HCT116 (cell line): ENCODE measurements at regions not wholly inside any gene's neighbourhood (a gene's known extent, or its start where the extent isn't known, plus 50 kb on each side); places are given as distances from the start of the nearest gene placed in this dataset.

Experiments used
- ATAC-seq: fragments of 200-7000 bp; cut with Tn5 transposase; 2 replicates; pipeline ENCODE4 v1.9.1; 2020; ENCODE audit warnings: mild to moderate bottlenecking, moderate library complexity
- BruUV-seq: library from RNA; stranded (reverse); fragments of 400-500 nt; replicated peaks from 2 replicates; lab custom pipeline; 2021; lab: Mats Ljungman, UMichigan
- CTCF ChIA-PET: fragments of 300-600 bp; sonication (Branson Sonifier 250); formaldehyde crosslinking; loops from one replicate; lab custom pipeline; 2021; ENCODE audit warnings: antibody characterized with exemption; lab: Charles Lee
- POLR2A ChIA-PET: fragments of 300-600, 350-600 bp; sonication (Branson Sonifier 250); formaldehyde crosslinking; loops from one replicate; lab custom pipeline; 2021; ENCODE audit warnings: antibody characterized with exemption; lab: Charles Lee
- RAD21 ChIA-PET, 2 experiments: fragments of 300-600 bp; sonication (Branson Sonifier 250); formaldehyde crosslinking; loops; one replicate each; lab custom pipeline; 2023; ENCODE audit warnings: low total read pairs in 2 of 2; ENCODE audit not compliant: uncharacterized antibody in 2 of 2, unreplicated experiment in 2 of 2, low non-redundant PET in 1 of 2; lab: Charles Lee
- DNase-seq: peaks from one replicate; pipeline ENCODE4 v3.0.0-alpha.2; 2010; ENCODE audit warnings: low read depth, low spot score
- H2AFZ ChIP-seq: fragments of 200-600 bp; shearing (Covaris generic), sonication (generic); 2 replicates; pipeline ENCODE4 v1.6.1; 2017; ENCODE audit warnings: low read depth, mixed run types, mixed read lengths, antibody characterized with exemption, low read length; ENCODE audit not compliant: poor library complexity, severe bottlenecking
- H3K27ac ChIP-seq: 2 replicates; pipeline ENCODE4 v1.5.1; 2012; ENCODE audit warnings: low read depth, low read length
- H3K27me3 ChIP-seq: fragments of 200-600 bp; sonication (generic); 2 replicates; pipeline ENCODE4 v1.6.1; 2016; ENCODE audit warnings: mixed run types, low read length, mixed read lengths; ENCODE audit not compliant: insufficient read depth
- H3K36me3 ChIP-seq, 2 experiments: fragments of 200-500 bp in 1 of 2; fragments of 200-600 bp in 1 of 2; sonication (Bioruptor generic) in 1 of 2; sonication (generic) in 1 of 2; 2 replicates each; pipeline versions ENCODE4 v1.5.1 to v1.6.1; 2014 to 2016; ENCODE audit warnings: low read length in 2 of 2, inconsistent platforms in 1 of 2, mixed read lengths in 1 of 2, mixed run types in 1 of 2; ENCODE audit not compliant: insufficient read depth in 2 of 2, control insufficient read depth in 1 of 2
- H3K4me1 ChIP-seq, 2 experiments: fragments of 200-600 bp in 1 of 2; sonication (generic) in 1 of 2; 2 replicates each; pipeline versions ENCODE4 v1.5.1 to v1.6.1; 2012 to 2017; ENCODE audit warnings: low read length in 2 of 2, inconsistent platforms in 1 of 2, mild to moderate bottlenecking in 1 of 2, mixed read lengths in 1 of 2, mixed run types in 1 of 2, moderate library complexity in 1 of 2; ENCODE audit not compliant: insufficient read depth in 2 of 2, control insufficient read depth in 1 of 2
- H3K4me2 ChIP-seq: fragments of 200-600 bp; sonication (generic); 2 replicates; pipeline ENCODE4 v1.6.1; 2017; ENCODE audit warnings: mixed run types, low read length, mixed read lengths
- H3K4me3 ChIP-seq, 2 experiments: fragments of 200-600 bp in 1 of 2; sonication (generic) in 1 of 2; replicated peaks in 1 of 2; 2 replicates each; pipeline ENCODE4 v1.5.1; 2011 to 2016; ENCODE audit warnings: low read length in 2 of 2, control low read depth in 1 of 2, low read depth in 1 of 2, mild to moderate bottlenecking in 1 of 2, mixed read lengths in 1 of 2, mixed run types in 1 of 2
- H3K79me2 ChIP-seq: fragments of 200-600 bp; sonication (generic); 2 replicates; pipeline ENCODE4 v1.6.1; 2017; ENCODE audit warnings: mild to moderate bottlenecking, mixed run types, low read length, moderate library complexity, mixed read lengths; ENCODE audit not compliant: insufficient read depth
- H3K9ac ChIP-seq: fragments of 200-600 bp; sonication (generic); 2 replicates; pipeline ENCODE4 v1.6.1; 2016; ENCODE audit warnings: low read length, mixed read lengths
- H3K9me2 ChIP-seq: fragments of 200-600 bp; sonication (generic), shearing (Covaris generic); 2 replicates; pipeline ENCODE4 v1.6.1; 2017; ENCODE audit warnings: mixed run types, mild to moderate bottlenecking, moderate library complexity; ENCODE audit not compliant: insufficient read depth
- H3K9me3 ChIP-seq, 2 experiments: fragments of 200-500 bp in 1 of 2; fragments of 200-600 bp in 1 of 2; sonication (Bioruptor generic) in 1 of 2; sonication (generic) in 1 of 2; 2 replicates each; pipeline ENCODE4 v1.6.1; 2014 to 2017; ENCODE audit warnings: low read length in 2 of 2, mixed read lengths in 2 of 2, inconsistent platforms in 1 of 2, low read depth in 1 of 2, mild to moderate bottlenecking in 1 of 2, mixed run types in 1 of 2, moderate library complexity in 1 of 2; ENCODE audit not compliant: control insufficient read depth in 1 of 2, insufficient read depth in 1 of 2
- H4K20me1 ChIP-seq: fragments of 200-600 bp; sonication (generic), shearing (Covaris generic); 2 replicates; pipeline ENCODE4 v1.6.1; 2017; ENCODE audit warnings: mixed run types, mild to moderate bottlenecking, moderate library complexity; ENCODE audit not compliant: insufficient read depth
- CBX3 ChIP-seq: IDR thresholded peaks from 2 replicates; pipeline ENCODE4 v1.6.1; 2012; ENCODE audit warnings: low read depth
- CEBPB ChIP-seq: IDR thresholded peaks from 2 replicates; pipeline ENCODE4 v1.6.1; 2012; ENCODE audit warnings: low read depth
- ELF1 ChIP-seq: IDR thresholded peaks from 2 replicates; pipeline ENCODE4 v1.6.1; 2012; ENCODE audit warnings: low read depth, borderline replicate concordance
- EZH2 ChIP-seq: fragments of 200-600 bp; sonication (generic); IDR thresholded peaks from 2 replicates; pipeline ENCODE4 v1.6.1; 2017; ENCODE audit warnings: antibody characterized with exemption, mixed run types
- FOSL1 ChIP-seq: IDR thresholded peaks from 2 replicates; pipeline ENCODE4 v1.6.1; 2012; ENCODE audit warnings: low read depth
- JUND ChIP-seq: IDR thresholded peaks from 2 replicates; pipeline ENCODE4 v1.6.1; 2012
- POLR2AphosphoS5 ChIP-seq: IDR thresholded peaks from 2 replicates; pipeline ENCODE4 v1.6.1; 2011; ENCODE audit warnings: mild to moderate bottlenecking, low read depth, low read length, moderate library complexity
- RAD21 ChIP-seq: IDR thresholded peaks from 2 replicates; pipeline ENCODE4 v1.6.1; 2012; ENCODE audit warnings: low read depth, mild to moderate bottlenecking
- SIN3A ChIP-seq: IDR thresholded peaks from 2 replicates; pipeline ENCODE4 v1.6.1; 2012; ENCODE audit warnings: low read depth
- SP1 ChIP-seq: IDR thresholded peaks from 2 replicates; pipeline ENCODE4 v1.6.1; 2012; ENCODE audit warnings: low read depth
- SRF ChIP-seq: IDR thresholded peaks from 2 replicates; pipeline ENCODE4 v1.6.1; 2012; ENCODE audit warnings: low read depth
- YY1 ChIP-seq: IDR thresholded peaks from 2 replicates; pipeline ENCODE4 v1.6.1; 2011; ENCODE audit warnings: low read length, low read depth, moderate library complexity, mild to moderate bottlenecking; ENCODE audit not compliant: insufficient replicate concordance; ENCODE audit errors: extremely low read depth
- ZFX ChIP-seq: fragments of 450-650 bp; IDR thresholded peaks from 2 replicates; pipeline ENCODE4 v1.6.1; 2017
- ZNF274 ChIP-seq: fragments of 200-500 bp; sonication (Bioruptor generic); IDR thresholded peaks from 2 replicates; pipeline ENCODE4 v1.6.1; 2014; ENCODE audit warnings: mild to moderate bottlenecking, low read depth, low read length, inconsistent platforms
- intact Hi-C: fragments of 100-400 bp; cut with micrococcal nuclease; formaldehyde crosslinking; loops from 2 replicates; pipeline ENCODE4 v1.10.0; 2022
- TF ChIP-seq, protein P1 (sequence below): IDR thresholded peaks from 2 replicates; pipeline ENCODE4 v1.6.1; 2012
- TF ChIP-seq, protein P2 (sequence below), 3 experiments: fragments of 200-600 bp in 1 of 3; sonication (generic) in 1 of 3; IDR thresholded peaks in 2 of 3; conservative IDR thresholded peaks in 1 of 3; 2 replicates each; pipeline ENCODE4 v1.5.1; 2012 to 2017; ENCODE audit warnings: low read depth in 2 of 3, low read length in 2 of 3, antibody characterized with exemption in 1 of 3, borderline replicate concordance in 1 of 3, control low read depth in 1 of 3, mild to moderate bottlenecking in 1 of 3, mixed read lengths in 1 of 3, mixed run types in 1 of 3, moderate library complexity in 1 of 3; ENCODE audit not compliant: insufficient read depth in 1 of 3

DNA sequence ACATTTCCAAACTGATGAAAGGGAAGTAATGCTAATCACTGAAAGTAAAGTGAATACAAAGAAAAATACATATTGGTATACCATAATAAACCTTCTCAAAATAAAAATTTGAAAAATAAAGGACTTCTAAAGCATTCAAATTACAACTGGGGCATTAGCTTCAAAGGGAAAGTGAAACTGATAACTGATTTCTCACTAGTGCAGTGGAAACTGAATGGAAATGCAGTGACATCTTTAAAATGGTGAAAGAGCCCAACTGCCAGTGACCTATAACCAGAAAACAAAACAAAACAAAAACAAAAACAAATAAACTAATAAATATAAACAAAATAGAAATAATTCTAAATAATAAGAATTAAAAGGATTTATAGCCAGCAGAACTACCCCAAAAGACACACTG, 297.5 kb upstream of the GRIN3A start:
- no TSS peak for BruUV-seq
- H3K4me3 ChIP-seq, result no peak overlapping the region
- no peaks in the 10 kb centered on the region for H3K36me3 ChIP-seq
- intact Hi-C loops, result no loop called here
- POLR2A ChIA-PET, result no interaction called here
- no peak overlapping the region for H3K9ac ChIP-seq
- no peak for DNase-seq
- no peak for TF ChIP-seq JUND
- no peak for TF ChIP-seq CBX3
- TF ChIP-seq SRF, result no peak
- TF ChIP-seq, protein P1, sequence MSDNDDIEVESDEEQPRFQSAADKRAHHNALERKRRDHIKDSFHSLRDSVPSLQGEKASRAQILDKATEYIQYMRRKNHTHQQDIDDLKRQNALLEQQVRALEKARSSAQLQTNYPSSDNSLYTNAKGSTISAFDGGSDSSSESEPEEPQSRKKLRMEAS, result no peak
- no peak for TF ChIP-seq YY1
- no peak for TF ChIP-seq ZNF274
- no peak for TF ChIP-seq ZFX
- no peak for TF ChIP-seq SIN3A
- TF ChIP-seq RAD21, result no peak
- TF ChIP-seq ELF1, result no peak
- no peak for TF ChIP-seq EZH2
- no peak for TF ChIP-seq SP1
- no peak for TF ChIP-seq FOSL1
- TF ChIP-seq, all 23 proteins: peak for 0
- no peaks in the 10 kb centered on the region; a peak in 2 of 4 replicates for H3K9me3 ChIP-seq
- H3K4me2 ChIP-seq, result no peak overlapping the region
- no peak for ATAC-seq
- no peaks in the 10 kb centered on the region for H3K79me2 ChIP-seq
- no peaks in the 10 kb centered on the region for H3K4me1 ChIP-seq
- H2AFZ ChIP-seq, result no peak overlapping the region
- no peaks in the 10 kb centered on the region for H4K20me1 ChIP-seq
- no peak overlapping the region for H3K27ac ChIP-seq
- no peaks in the 10 kb centered on the region for H3K9me2 ChIP-seq
- ChIA-PET RAD21 (no interaction called here), CTCF (no interaction called here)
- no peaks in the 10 kb centered on the region for H3K27me3 ChIP-seq

DNA sequence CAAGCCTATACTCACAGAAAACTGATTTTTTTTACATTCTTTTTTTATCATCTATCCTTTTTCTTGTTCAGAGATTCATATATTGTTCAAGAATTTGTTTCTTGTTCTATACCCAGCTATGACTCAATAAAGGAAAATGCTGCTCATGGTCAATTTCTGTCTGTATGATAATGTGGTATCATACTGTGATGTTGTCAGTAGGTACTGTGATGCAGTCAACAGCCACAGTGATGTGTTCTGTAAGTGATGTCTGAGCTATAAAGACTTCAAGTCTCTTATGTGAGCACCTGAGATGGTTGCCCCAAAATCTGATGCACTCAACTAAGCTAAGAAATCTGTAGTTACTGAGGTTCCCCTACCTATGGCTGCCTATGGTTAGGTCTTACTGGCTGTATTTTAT, 294.2 kb upstream of the GRIN3A start:
- no peak for DNase-seq
- Histone ChIP-seq H3K4me3 (no peak overlapping the region), H3K9me3 (no peaks in the 10 kb centered on the region; a peak in 2 of 4 replicates), H3K79me2 (no peaks in the 10 kb centered on the region), H3K9me2 (no peaks in the 10 kb centered on the region), H3K27ac (no peak overlapping the region), H3K9ac (no peak overlapping the region), H3K36me3 (no peaks in the 10 kb centered on the region), H3K4me1 (no peaks in the 10 kb centered on the region), H4K20me1 (no peaks in the 10 kb centered on the region), H2AFZ (no peak overlapping the region), H3K4me2 (no peak overlapping the region), H3K27me3 (no peaks in the 10 kb centered on the region)
- ChIA-PET CTCF (interaction anchor here (0.7 kb wide), 1 partner anchor 16 kb away, joined by 4 read pairs; no protein-coding TSS in a partner anchor), RAD21 (no interaction called here), POLR2A (no interaction called here)
- no TSS peak for BruUV-seq
- intact Hi-C loops, result no loop called here
- TF ChIP-seq, protein P2, sequence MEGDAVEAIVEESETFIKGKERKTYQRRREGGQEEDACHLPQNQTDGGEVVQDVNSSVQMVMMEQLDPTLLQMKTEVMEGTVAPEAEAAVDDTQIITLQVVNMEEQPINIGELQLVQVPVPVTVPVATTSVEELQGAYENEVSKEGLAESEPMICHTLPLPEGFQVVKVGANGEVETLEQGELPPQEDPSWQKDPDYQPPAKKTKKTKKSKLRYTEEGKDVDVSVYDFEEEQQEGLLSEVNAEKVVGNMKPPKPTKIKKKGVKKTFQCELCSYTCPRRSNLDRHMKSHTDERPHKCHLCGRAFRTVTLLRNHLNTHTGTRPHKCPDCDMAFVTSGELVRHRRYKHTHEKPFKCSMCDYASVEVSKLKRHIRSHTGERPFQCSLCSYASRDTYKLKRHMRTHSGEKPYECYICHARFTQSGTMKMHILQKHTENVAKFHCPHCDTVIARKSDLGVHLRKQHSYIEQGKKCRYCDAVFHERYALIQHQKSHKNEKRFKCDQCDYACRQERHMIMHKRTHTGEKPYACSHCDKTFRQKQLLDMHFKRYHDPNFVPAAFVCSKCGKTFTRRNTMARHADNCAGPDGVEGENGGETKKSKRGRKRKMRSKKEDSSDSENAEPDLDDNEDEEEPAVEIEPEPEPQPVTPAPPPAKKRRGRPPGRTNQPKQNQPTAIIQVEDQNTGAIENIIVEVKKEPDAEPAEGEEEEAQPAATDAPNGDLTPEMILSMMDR (IDR thresholded peaks at IDR 0.05 in 2 of 3, conservative IDR thresholded peaks at IDR 0.05 in 1 of 3; ENCODE audit: borderline replicate concordance in 1 of 3, insufficient read depth in 1 of 3, low read depth in 2 of 3, low read length in 2 of 3), result no peak
- TF ChIP-seq SIN3A (no peak), YY1 (no peak), RAD21 (no peak), POLR2AphosphoS5 (no peak), CEBPB (no peak), JUND (no peak), EZH2 (no peak)
- ATAC-seq, result no peak
